ENCODE measurements at regions not wholly inside any gene's neighbourhood (a gene's known extent, or its start where the extent isn't known, plus 50 kb on each side); places are given as distances from the start of the nearest gene placed in this dataset.

- TF ChIP-seq CTCF (conservative IDR thresholded peaks at IDR 0.05; ENCODE audit: low read depth, low read length): no peak
- H2AFZ ChIP-seq (ENCODE audit: low read depth): no peak overlapping the region
- no peaks in the 10 kb centered on the region for H3K36me3 ChIP-seq (ENCODE audit: insufficient read depth)
- no peaks in the 10 kb centered on the region for H4K20me1 ChIP-seq (ENCODE audit: insufficient read depth)
- no peak overlapping the region for H3K4me3 ChIP-seq (IDR thresholded peaks at IDR 0.05; ENCODE audit: insufficient read depth, low read depth, low read length)
- no peak overlapping the region for H3K4me2 ChIP-seq
- no peaks in the 10 kb centered on the region for H3K27me3 ChIP-seq (ENCODE audit: insufficient read depth, low read depth)
- no peaks in the 10 kb centered on the region for H3K79me2 ChIP-seq (ENCODE audit: insufficient read depth, low read depth)
- no peak overlapping the region for H3K27ac ChIP-seq
- no peaks in the 10 kb centered on the region for H3K4me1 ChIP-seq (ENCODE audit: low read depth, poor library complexity, severe bottlenecking)
- no peak overlapping the region for H3K9ac ChIP-seq
Observed at GRCh38 chr3:126289096-126289495, 68.1 kb downstream of the KLF15 start.

DNA sequence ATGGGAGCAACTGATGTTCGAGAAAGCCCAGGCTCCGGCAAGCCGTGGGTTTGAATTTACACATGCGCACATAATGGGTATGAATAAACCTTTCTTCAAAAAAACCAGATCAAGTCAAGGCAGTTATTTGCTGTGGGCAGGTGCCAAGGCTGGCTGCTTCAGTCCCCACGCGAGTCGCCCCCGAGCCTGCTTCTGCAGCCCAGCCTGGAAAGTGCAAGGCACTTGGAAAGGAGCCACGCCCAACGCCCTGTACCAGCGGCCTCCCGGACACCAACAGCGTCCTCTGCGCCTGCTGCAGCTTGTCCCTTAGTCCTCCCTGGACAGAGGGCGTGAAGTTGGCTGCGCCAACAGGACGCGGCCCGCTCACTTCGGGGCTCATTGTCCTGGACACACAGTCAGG lies 68.9 kb downstream of the KLF15 start:
- H3K4me2 ChIP-seq: no peak overlapping the region
- H3K9ac ChIP-seq: no peak overlapping the region
- H3K27ac ChIP-seq: no peak overlapping the region

GRCh38 chr3:126287536-126288241 lies 69.5 kb downstream of the KLF15 start:
- no peak overlapping the region for H3K4me3 ChIP-seq (IDR thresholded peaks at IDR 0.05; ENCODE audit: insufficient read depth, low read depth, low read length)
- no peaks in the 10 kb centered on the region for H3K79me2 ChIP-seq (ENCODE audit: insufficient read depth, low read depth)
- no peaks in the 10 kb centered on the region for H3K27me3 ChIP-seq (ENCODE audit: insufficient read depth, low read depth)
- no peaks in the 10 kb centered on the region for H4K20me1 ChIP-seq (ENCODE audit: insufficient read depth)
- no peak overlapping the region for H3K27ac ChIP-seq
- H3K9ac ChIP-seq: no peak overlapping the region
- no peak for TF ChIP-seq CTCF (conservative IDR thresholded peaks at IDR 0.05; ENCODE audit: low read depth, low read length)
- H2AFZ ChIP-seq (ENCODE audit: low read depth): no peak overlapping the region
- H3K4me1 ChIP-seq (ENCODE audit: low read depth, poor library complexity, severe bottlenecking): no peaks in the 10 kb centered on the region
- H3K4me2 ChIP-seq: no peak overlapping the region
- no peaks in the 10 kb centered on the region for H3K36me3 ChIP-seq (ENCODE audit: insufficient read depth)

More for the DNA sequence above, 68.9 kb downstream of the KLF15 start:
- H2AFZ ChIP-seq (ENCODE audit: low read depth): no peak overlapping the region
- H3K4me1 ChIP-seq (ENCODE audit: low read depth, poor library complexity, severe bottlenecking): no peaks in the 10 kb centered on the region
- no peak overlapping the region for H3K4me3 ChIP-seq (IDR thresholded peaks at IDR 0.05; ENCODE audit: insufficient read depth, low read depth, low read length)
- H3K79me2 ChIP-seq (ENCODE audit: insufficient read depth, low read depth): no peaks in the 10 kb centered on the region
- H4K20me1 ChIP-seq (ENCODE audit: insufficient read depth): no peaks in the 10 kb centered on the region
- no peaks in the 10 kb centered on the region for H3K36me3 ChIP-seq (ENCODE audit: insufficient read depth)
- no peak for TF ChIP-seq CTCF (conservative IDR thresholded peaks at IDR 0.05; ENCODE audit: low read depth, low read length)
- H3K27me3 ChIP-seq (ENCODE audit: insufficient read depth, low read depth): no peaks in the 10 kb centered on the region

DNA sequence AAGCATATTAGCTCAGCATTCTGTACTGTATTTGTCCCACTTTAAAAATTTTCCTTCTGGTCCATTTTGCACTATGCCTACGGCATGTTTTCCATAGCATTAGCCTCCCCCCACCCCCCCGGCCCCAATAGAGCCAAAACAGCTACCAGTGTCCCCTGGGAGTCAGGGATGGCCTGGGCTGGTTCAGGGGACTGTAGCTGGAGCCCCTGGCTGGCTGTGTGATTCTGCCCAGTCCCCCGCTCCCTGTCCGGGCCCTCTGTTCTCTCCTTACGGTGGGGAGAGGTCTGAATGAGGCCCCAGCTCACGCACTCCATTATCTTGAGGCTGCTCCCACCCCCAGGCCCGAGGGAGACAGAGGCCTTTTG lies 70.1 kb downstream of the KLF15 start:
- Histone ChIP-seq H3K4me3 (IDR thresholded peaks at IDR 0.05; ENCODE audit: insufficient read depth, low read depth, low read length) (no peak overlapping the region), H3K4me2 (no peak overlapping the region)

More for the DNA sequence above, 70.1 kb downstream of the KLF15 start:
- no peak overlapping the region for H2AFZ ChIP-seq (ENCODE audit: low read depth)
- no peaks in the 10 kb centered on the region for H3K36me3 ChIP-seq (ENCODE audit: insufficient read depth)
- H4K20me1 ChIP-seq (ENCODE audit: insufficient read depth): no peaks in the 10 kb centered on the region
- no peak overlapping the region for H3K9ac ChIP-seq
- H3K27me3 ChIP-seq (ENCODE audit: insufficient read depth, low read depth): no peaks in the 10 kb centered on the region
- no peak for TF ChIP-seq CTCF (conservative IDR thresholded peaks at IDR 0.05; ENCODE audit: low read depth, low read length)
- no peaks in the 10 kb centered on the region for H3K79me2 ChIP-seq (ENCODE audit: insufficient read depth, low read depth)
- H3K4me1 ChIP-seq (ENCODE audit: low read depth, poor library complexity, severe bottlenecking): no peaks in the 10 kb centered on the region
- H3K27ac ChIP-seq: no peak overlapping the region

Measured in KMS-11 (cell line).